ENCODE measurements at regions not wholly inside any gene's neighbourhood (a gene's known extent, or its start where the extent isn't known, plus 50 kb on each side); places are given as distances from the start of the nearest gene placed in this dataset.

DNA sequence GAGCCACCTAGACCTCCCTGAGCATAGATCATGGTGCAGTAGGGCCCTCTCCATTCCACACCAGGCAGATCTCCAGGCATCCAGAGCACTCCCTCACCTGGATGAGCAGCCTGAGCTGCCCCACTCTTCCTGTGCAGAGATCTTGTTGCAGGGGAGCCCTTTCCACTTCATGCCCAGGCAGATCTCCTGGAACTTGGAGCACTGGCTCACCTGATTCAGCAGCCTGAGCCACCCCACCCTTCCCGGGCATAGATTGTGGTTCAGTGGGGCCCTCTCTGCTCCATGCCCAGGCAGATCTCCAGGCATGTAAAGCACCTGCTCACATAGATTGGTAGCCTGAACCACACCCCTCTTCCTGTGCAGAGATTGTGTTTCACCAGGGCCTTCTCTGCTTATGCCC lies 78.0 kb downstream of the SEC16B start:
- no peak overlapping the region for H3K4me3 ChIP-seq (ENCODE audit: low read depth in 1 of 2, low read length in 2 of 2)
- H3K27me3 ChIP-seq (ENCODE audit: control insufficient read depth in 1 of 2, insufficient read depth in 2 of 2, low read length in 2 of 2) = no peaks in the 10 kb centered on the region
- WGBS, 2 donors = 59 to 75% methylated on average over 1 of the region's 1 CpG
- H3K9me3 ChIP-seq (ENCODE audit: control insufficient read depth in 2 of 2, insufficient read depth in 1 of 2, low read depth in 1 of 2, low read length in 1 of 2) = peaks cover 7 to 8% of the 10 kb centered on the region in 2 donors
- H3K36me3 ChIP-seq (ENCODE audit: control insufficient read depth in 2 of 2, insufficient read depth in 2 of 2, low read length in 1 of 2) = no peaks in the 10 kb centered on the region
- H3K27ac ChIP-seq (ENCODE audit: low read depth in 2 of 2, low read length in 1 of 2) = no peak overlapping the region
- no peaks in the 10 kb centered on the region for H3K4me1 ChIP-seq (ENCODE audit: control insufficient read depth in 2 of 2, insufficient read depth in 2 of 2, low read length in 1 of 2)

GRCh38 chr1:177890479-177890878 lies 79.4 kb downstream of the SEC16B start:
- H3K27me3 ChIP-seq (ENCODE audit: control insufficient read depth in 1 of 2, insufficient read depth in 2 of 2, low read length in 2 of 2) = no peaks in the 10 kb centered on the region
- H3K4me1 ChIP-seq (ENCODE audit: control insufficient read depth in 2 of 2, insufficient read depth in 2 of 2, low read length in 1 of 2) = no peaks in the 10 kb centered on the region
- H3K4me3 ChIP-seq (ENCODE audit: low read depth in 1 of 2, low read length in 2 of 2) = no peak overlapping the region
- no peaks in the 10 kb centered on the region for H3K36me3 ChIP-seq (ENCODE audit: control insufficient read depth in 2 of 2, insufficient read depth in 2 of 2, low read length in 1 of 2)
- H3K27ac ChIP-seq (ENCODE audit: low read depth in 2 of 2, low read length in 1 of 2) = no peak overlapping the region
- peaks cover 7 to 8% of the 10 kb centered on the region in 2 donors for H3K9me3 ChIP-seq (ENCODE audit: control insufficient read depth in 2 of 2, insufficient read depth in 1 of 2, low read depth in 1 of 2, low read length in 1 of 2)
- WGBS, 2 donors = 42 to 43% methylated on average over 1 of the region's 1 CpG

DNA sequence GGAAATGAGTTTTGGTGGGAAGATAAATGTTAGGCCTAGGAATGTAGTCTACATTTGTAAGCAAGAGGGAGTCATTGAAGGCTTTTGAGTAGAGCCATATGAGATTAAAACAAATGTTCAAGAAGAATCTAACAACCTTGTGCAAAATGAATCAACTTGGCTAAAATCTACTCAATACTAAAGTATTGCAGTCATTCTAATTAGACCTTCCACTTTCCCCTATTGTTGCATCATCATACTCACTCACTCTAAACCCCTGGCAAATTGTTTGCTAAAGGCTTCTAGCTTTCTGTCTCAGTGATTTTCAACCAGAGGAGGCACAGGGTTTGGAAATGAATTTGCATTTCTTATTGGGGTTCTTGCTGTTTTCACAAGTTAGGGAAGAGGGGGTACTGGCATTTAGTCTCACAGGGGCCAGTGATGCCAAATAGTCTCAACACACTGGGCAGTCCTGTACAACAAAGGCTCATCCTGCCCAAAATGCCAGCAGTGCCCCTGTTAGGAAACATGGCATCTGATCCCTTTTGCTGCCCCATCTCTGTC lies 85.3 kb downstream of the SEC16B start:
- no peaks in the 10 kb centered on the region for H3K9me3 ChIP-seq (ENCODE audit: control insufficient read depth in 2 of 2, insufficient read depth in 1 of 2, low read depth in 1 of 2, low read length in 1 of 2)
- H3K27ac ChIP-seq (ENCODE audit: low read depth in 2 of 2, low read length in 1 of 2) = no peak overlapping the region
- no peaks in the 10 kb centered on the region for H3K36me3 ChIP-seq (ENCODE audit: control insufficient read depth in 2 of 2, insufficient read depth in 2 of 2, low read length in 1 of 2)
- no peaks in the 10 kb centered on the region for H3K4me1 ChIP-seq (ENCODE audit: control insufficient read depth in 2 of 2, insufficient read depth in 2 of 2, low read length in 1 of 2)
- no peaks in the 10 kb centered on the region for H3K27me3 ChIP-seq (ENCODE audit: control insufficient read depth in 1 of 2, insufficient read depth in 2 of 2, low read length in 2 of 2)
- no peak overlapping the region for H3K4me3 ChIP-seq (ENCODE audit: low read depth in 1 of 2, low read length in 2 of 2)

- no peaks in the 10 kb centered on the region for H3K27me3 ChIP-seq (ENCODE audit: control insufficient read depth in 1 of 2, insufficient read depth in 2 of 2, low read length in 2 of 2)
- 89 to 95% methylated on average over 3 of the region's 3 CpGs for WGBS, 2 donors
- no peak overlapping the region for H3K4me3 ChIP-seq (ENCODE audit: low read depth in 1 of 2, low read length in 2 of 2)
- no peak overlapping the region for H3K27ac ChIP-seq (ENCODE audit: low read depth in 2 of 2, low read length in 1 of 2)
- no peaks in the 10 kb centered on the region for H3K36me3 ChIP-seq (ENCODE audit: control insufficient read depth in 2 of 2, insufficient read depth in 2 of 2, low read length in 1 of 2)
- no peaks in the 10 kb centered on the region for H3K9me3 ChIP-seq (ENCODE audit: control insufficient read depth in 2 of 2, insufficient read depth in 1 of 2, low read depth in 1 of 2, low read length in 1 of 2)
- no peaks in the 10 kb centered on the region for H3K4me1 ChIP-seq (ENCODE audit: control insufficient read depth in 2 of 2, insufficient read depth in 2 of 2, low read length in 1 of 2)
Observed at GRCh38 chr1:177883581-177883980, 86.3 kb downstream of the SEC16B start.

GRCh38 chr1:177880339-177880891 lies 89.4 kb downstream of the SEC16B start:
- Histone ChIP-seq H3K9me3 (ENCODE audit: control insufficient read depth in 2 of 2, insufficient read depth in 1 of 2, low read depth in 1 of 2, low read length in 1 of 2) (no peaks in the 10 kb centered on the region), H3K4me3 (ENCODE audit: low read depth in 1 of 2, low read length in 2 of 2) (no peak overlapping the region), H3K27ac (ENCODE audit: low read depth in 2 of 2, low read length in 1 of 2) (no peak overlapping the region), H3K27me3 (ENCODE audit: control insufficient read depth in 1 of 2, insufficient read depth in 2 of 2, low read length in 2 of 2) (no peaks in the 10 kb centered on the region), H3K36me3 (ENCODE audit: control insufficient read depth in 2 of 2, insufficient read depth in 2 of 2, low read length in 1 of 2) (no peaks in the 10 kb centered on the region), H3K4me1 (ENCODE audit: control insufficient read depth in 2 of 2, insufficient read depth in 2 of 2, low read length in 1 of 2) (no peaks in the 10 kb centered on the region)
- 70 to 71% methylated on average over 7 of the region's 7 CpGs for WGBS, 2 donors

GRCh38 chr1:177877086-177877485 lies 92.8 kb downstream of the SEC16B start:
- Histone ChIP-seq H3K4me1 (ENCODE audit: control insufficient read depth in 2 of 2, insufficient read depth in 2 of 2, low read length in 1 of 2) (no peaks in the 10 kb centered on the region), H3K4me3 (ENCODE audit: low read depth in 1 of 2, low read length in 2 of 2) (no peak overlapping the region), H3K27ac (ENCODE audit: low read depth in 2 of 2, low read length in 1 of 2) (no peak overlapping the region), H3K36me3 (ENCODE audit: control insufficient read depth in 2 of 2, insufficient read depth in 2 of 2, low read length in 1 of 2) (no peaks in the 10 kb centered on the region), H3K27me3 (ENCODE audit: control insufficient read depth in 1 of 2, insufficient read depth in 2 of 2, low read length in 2 of 2) (no peaks in the 10 kb centered on the region), H3K9me3 (ENCODE audit: control insufficient read depth in 2 of 2, insufficient read depth in 1 of 2, low read depth in 1 of 2, low read length in 1 of 2) (no peaks in the 10 kb centered on the region)
- 80 to 85% methylated on average over 2 of the region's 2 CpGs for WGBS, 2 donors

- H3K9me3 ChIP-seq (ENCODE audit: control insufficient read depth in 2 of 2, insufficient read depth in 1 of 2, low read depth in 1 of 2, low read length in 1 of 2) = no peaks in the 10 kb centered on the region
- no peak overlapping the region for H3K27ac ChIP-seq (ENCODE audit: low read depth in 2 of 2, low read length in 1 of 2)
- H3K4me1 ChIP-seq (ENCODE audit: control insufficient read depth in 2 of 2, insufficient read depth in 2 of 2, low read length in 1 of 2) = no peaks in the 10 kb centered on the region
- no peaks in the 10 kb centered on the region for H3K36me3 ChIP-seq (ENCODE audit: control insufficient read depth in 2 of 2, insufficient read depth in 2 of 2, low read length in 1 of 2)
- no peak overlapping the region for H3K4me3 ChIP-seq (ENCODE audit: low read depth in 1 of 2, low read length in 2 of 2)
- no peaks in the 10 kb centered on the region for H3K27me3 ChIP-seq (ENCODE audit: control insufficient read depth in 1 of 2, insufficient read depth in 2 of 2, low read length in 2 of 2)
- WGBS, 2 donors = 20 to 31% methylated on average over 5 of the region's 5 CpGs
Observed at GRCh38 chr1:177873238-177873637, 96.6 kb downstream of the SEC16B start.

GRCh38 chr1:177872308-177872900 lies 97.5 kb downstream of the SEC16B start:
- Histone ChIP-seq H3K4me1 (ENCODE audit: control insufficient read depth in 2 of 2, insufficient read depth in 2 of 2, low read length in 1 of 2) (no peaks in the 10 kb centered on the region), H3K4me3 (ENCODE audit: low read depth in 1 of 2, low read length in 2 of 2) (no peak overlapping the region), H3K9me3 (ENCODE audit: control insufficient read depth in 2 of 2, insufficient read depth in 1 of 2, low read depth in 1 of 2, low read length in 1 of 2) (no peaks in the 10 kb centered on the region), H3K27ac (ENCODE audit: low read depth in 2 of 2, low read length in 1 of 2) (no peak overlapping the region), H3K27me3 (ENCODE audit: control insufficient read depth in 1 of 2, insufficient read depth in 2 of 2, low read length in 2 of 2) (no peaks in the 10 kb centered on the region), H3K36me3 (ENCODE audit: control insufficient read depth in 2 of 2, insufficient read depth in 2 of 2, low read length in 1 of 2) (no peaks in the 10 kb centered on the region)
- WGBS, 2 donors = 44 to 59% methylated on average over 10 of the region's 10 CpGs

- no peaks in the 10 kb centered on the region for H3K27me3 ChIP-seq (ENCODE audit: control insufficient read depth in 1 of 2, insufficient read depth in 2 of 2, low read length in 2 of 2)
- H3K9me3 ChIP-seq (ENCODE audit: control insufficient read depth in 2 of 2, insufficient read depth in 1 of 2, low read depth in 1 of 2, low read length in 1 of 2) = no peaks in the 10 kb centered on the region
- no peaks in the 10 kb centered on the region for H3K36me3 ChIP-seq (ENCODE audit: control insufficient read depth in 2 of 2, insufficient read depth in 2 of 2, low read length in 1 of 2)
- H3K27ac ChIP-seq (ENCODE audit: low read depth in 2 of 2, low read length in 1 of 2) = no peak overlapping the region
- no peak overlapping the region for H3K4me3 ChIP-seq (ENCODE audit: low read depth in 1 of 2, low read length in 2 of 2)
- H3K4me1 ChIP-seq (ENCODE audit: control insufficient read depth in 2 of 2, insufficient read depth in 2 of 2, low read length in 1 of 2) = no peaks in the 10 kb centered on the region
- WGBS, 2 donors = 69 to 71% methylated on average over 7 of the region's 7 CpGs
Observed at GRCh38 chr1:177871613-177872307, 98.1 kb downstream of the SEC16B start.

GRCh38 chr1:177869586-177869985 lies 100.3 kb downstream of the SEC16B start:
- H3K27ac ChIP-seq (ENCODE audit: low read depth in 2 of 2, low read length in 1 of 2) = no peak overlapping the region
- H3K36me3 ChIP-seq (ENCODE audit: control insufficient read depth in 2 of 2, insufficient read depth in 2 of 2, low read length in 1 of 2) = no peaks in the 10 kb centered on the region
- H3K4me1 ChIP-seq (ENCODE audit: control insufficient read depth in 2 of 2, insufficient read depth in 2 of 2, low read length in 1 of 2) = no peaks in the 10 kb centered on the region
- H3K4me3 ChIP-seq (ENCODE audit: low read depth in 1 of 2, low read length in 2 of 2) = no peak overlapping the region
- no peaks in the 10 kb centered on the region for H3K9me3 ChIP-seq (ENCODE audit: control insufficient read depth in 2 of 2, insufficient read depth in 1 of 2, low read depth in 1 of 2, low read length in 1 of 2)
- H3K27me3 ChIP-seq (ENCODE audit: control insufficient read depth in 1 of 2, insufficient read depth in 2 of 2, low read length in 2 of 2) = no peaks in the 10 kb centered on the region
- WGBS, 2 donors = 77 to 84% methylated on average over 4 of the region's 4 CpGs
